ENCODE measurements at regions not wholly inside any gene's neighbourhood (a gene's known extent, or its start where the extent isn't known, plus 50 kb on each side); places are given as distances from the start of the nearest gene placed in this dataset.

DNA sequence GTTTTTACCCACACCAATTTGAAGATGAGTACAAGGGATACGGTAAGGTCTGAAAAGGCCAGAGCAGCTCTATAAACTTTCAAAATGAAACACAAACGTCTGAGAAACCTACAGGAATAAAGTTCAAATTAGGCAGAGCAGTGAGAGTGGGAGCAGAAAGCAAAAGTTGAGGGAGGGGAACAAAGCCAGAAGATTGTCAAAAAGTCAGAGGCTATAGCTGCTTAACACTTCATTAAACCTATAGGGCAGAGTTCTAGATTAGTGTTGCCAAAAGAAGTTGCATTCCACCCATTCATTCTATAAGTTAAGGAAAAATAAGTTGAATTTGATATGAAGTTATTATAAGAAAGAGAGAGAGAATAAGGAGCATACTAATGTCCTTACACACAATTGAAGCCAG is 309.6 kb upstream of the CD180 start:
- TF ChIP-seq POLR2A (IDR thresholded peaks at IDR 0.05) (no peak), EP300 (IDR thresholded peaks at IDR 0.05) (no peak)
- TF ChIP-seq, protein P1, sequence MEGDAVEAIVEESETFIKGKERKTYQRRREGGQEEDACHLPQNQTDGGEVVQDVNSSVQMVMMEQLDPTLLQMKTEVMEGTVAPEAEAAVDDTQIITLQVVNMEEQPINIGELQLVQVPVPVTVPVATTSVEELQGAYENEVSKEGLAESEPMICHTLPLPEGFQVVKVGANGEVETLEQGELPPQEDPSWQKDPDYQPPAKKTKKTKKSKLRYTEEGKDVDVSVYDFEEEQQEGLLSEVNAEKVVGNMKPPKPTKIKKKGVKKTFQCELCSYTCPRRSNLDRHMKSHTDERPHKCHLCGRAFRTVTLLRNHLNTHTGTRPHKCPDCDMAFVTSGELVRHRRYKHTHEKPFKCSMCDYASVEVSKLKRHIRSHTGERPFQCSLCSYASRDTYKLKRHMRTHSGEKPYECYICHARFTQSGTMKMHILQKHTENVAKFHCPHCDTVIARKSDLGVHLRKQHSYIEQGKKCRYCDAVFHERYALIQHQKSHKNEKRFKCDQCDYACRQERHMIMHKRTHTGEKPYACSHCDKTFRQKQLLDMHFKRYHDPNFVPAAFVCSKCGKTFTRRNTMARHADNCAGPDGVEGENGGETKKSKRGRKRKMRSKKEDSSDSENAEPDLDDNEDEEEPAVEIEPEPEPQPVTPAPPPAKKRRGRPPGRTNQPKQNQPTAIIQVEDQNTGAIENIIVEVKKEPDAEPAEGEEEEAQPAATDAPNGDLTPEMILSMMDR (IDR thresholded peaks at IDR 0.05): no peak
- Histone ChIP-seq H3K9me3 (no peaks in the 10 kb centered on the region), H3K4me1 (ENCODE audit: insufficient read depth) (no peaks in the 10 kb centered on the region), H3K27ac (no peak overlapping the region), H3K27me3 (no peaks in the 10 kb centered on the region), H3K4me3 (no peak overlapping the region), H3K36me3 (no peaks in the 10 kb centered on the region)
- intact Hi-C loops (cut with DNase I): no loop called here
- no peak for DNase-seq
- 58 to 79% (median 65%) methylated on average over 2 of the region's 2 CpGs for WGBS, 3 donors

DNA sequence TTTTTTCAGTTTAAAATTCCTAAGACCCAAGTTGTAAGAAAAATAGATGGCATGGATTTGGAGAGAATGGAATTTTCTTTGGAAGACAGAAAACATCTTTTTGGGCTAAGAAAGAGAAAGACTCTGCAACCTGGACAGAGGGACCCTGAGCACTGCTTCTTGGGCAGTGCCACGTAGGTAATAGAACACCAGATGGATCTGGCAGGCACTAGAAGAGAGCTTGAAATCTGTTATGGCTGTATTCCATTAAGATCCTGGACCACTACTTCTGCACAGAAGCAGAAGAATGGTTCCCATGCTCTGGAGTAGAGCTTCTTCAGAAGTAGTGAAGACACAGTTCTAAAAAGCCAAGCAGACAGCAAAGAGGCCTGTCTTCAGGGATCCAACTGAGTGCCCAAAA is 306.4 kb upstream of the CD180 start:
- no peak overlapping the region for H3K27ac ChIP-seq
- no peak overlapping the region for H3K4me3 ChIP-seq
- H3K27me3 ChIP-seq: no peaks in the 10 kb centered on the region
- TF ChIP-seq EP300 (IDR thresholded peaks at IDR 0.05) (no peak), POLR2A (IDR thresholded peaks at IDR 0.05) (no peak)
- TF ChIP-seq, protein P1 (IDR thresholded peaks at IDR 0.05): no peak
- H3K36me3 ChIP-seq: no peaks in the 10 kb centered on the region
- WGBS, 3 donors: 91 to 97% (median 91%) methylated on average over 1 of the region's 1 CpG
- intact Hi-C loops (cut with DNase I): no loop called here
- no peaks in the 10 kb centered on the region for H3K4me1 ChIP-seq (ENCODE audit: insufficient read depth)
- no peaks in the 10 kb centered on the region for H3K9me3 ChIP-seq
- DNase-seq: no peak

DNA sequence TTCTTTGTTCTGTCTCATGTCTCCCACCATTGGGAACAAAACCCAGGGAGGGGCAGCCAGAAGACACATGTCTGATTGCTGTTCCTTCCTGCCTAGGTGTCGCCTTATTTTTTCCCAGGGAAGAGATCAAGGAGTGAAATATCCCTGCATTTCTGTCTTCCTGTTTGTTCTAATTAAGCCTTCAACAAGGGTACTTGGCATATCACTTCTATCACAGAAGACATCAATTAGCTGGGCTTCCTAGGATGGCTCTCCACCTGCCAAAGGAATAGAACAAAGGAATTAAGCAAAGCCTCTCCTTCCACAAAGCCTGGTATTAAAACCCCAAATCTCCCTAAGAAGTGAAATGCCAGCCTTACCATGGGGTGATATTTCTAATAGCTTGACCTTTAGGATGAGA is 299.5 kb upstream of the CD180 start:
- no peaks in the 10 kb centered on the region for H3K9me3 ChIP-seq
- intact Hi-C loops (cut with DNase I): loop anchor here in 1 of 4 donors (10.0 kb wide), 1 partner anchor 59 kb away; no protein-coding TSS in a partner anchor
- no peaks in the 10 kb centered on the region for H3K36me3 ChIP-seq
- TF ChIP-seq POLR2A (IDR thresholded peaks at IDR 0.05) (no peak), EP300 (IDR thresholded peaks at IDR 0.05) (no peak)
- TF ChIP-seq, protein P1 (IDR thresholded peaks at IDR 0.05): no peak
- H3K4me3 ChIP-seq: no peak overlapping the region
- H3K27me3 ChIP-seq: no peaks in the 10 kb centered on the region
- DNase-seq: no peak
- peaks cover 2% of the 10 kb centered on the region for H3K4me1 ChIP-seq (ENCODE audit: insufficient read depth)
- no peak overlapping the region for H3K27ac ChIP-seq
- WGBS, 3 donors: 88 to 100% (median 93%) methylated on average over 1 of the region's 1 CpG

DNA sequence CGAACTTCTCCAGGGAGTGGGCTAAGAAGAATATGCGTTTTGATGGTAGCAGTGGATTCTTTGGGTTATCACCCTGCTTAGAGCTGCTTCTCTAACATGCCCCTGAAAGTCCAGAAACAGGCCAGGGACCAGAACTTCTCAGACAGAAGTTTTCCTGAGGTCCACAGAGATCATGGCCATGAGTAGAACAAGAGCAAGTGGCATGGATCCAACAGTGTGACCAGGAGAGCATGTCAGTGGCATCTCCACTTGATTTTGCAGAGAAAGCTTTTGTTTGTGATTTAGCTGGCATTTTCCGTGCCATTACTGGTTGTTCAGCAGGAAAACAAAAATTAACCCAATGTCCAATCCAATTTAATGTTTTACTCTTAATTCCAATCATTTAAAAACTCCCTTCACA is 298.5 kb upstream of the CD180 start:
- no peaks in the 10 kb centered on the region for H3K9me3 ChIP-seq
- no peak overlapping the region for H3K27ac ChIP-seq
- H3K4me1 ChIP-seq (ENCODE audit: insufficient read depth): peaks cover 2% of the 10 kb centered on the region
- WGBS, 3 donors: 52 to 65% (median 53%) methylated on average over 3 of the region's 3 CpGs
- no peaks in the 10 kb centered on the region for H3K27me3 ChIP-seq
- DNase-seq: peak in 1 of 5 donors; percentile 17
- H3K36me3 ChIP-seq: no peaks in the 10 kb centered on the region
- TF ChIP-seq POLR2A (IDR thresholded peaks at IDR 0.05) (no peak), EP300 (IDR thresholded peaks at IDR 0.05) (no peak)
- TF ChIP-seq, protein P1 (IDR thresholded peaks at IDR 0.05): no peak
- no peak overlapping the region for H3K4me3 ChIP-seq
- intact Hi-C loops (cut with DNase I): loop anchor here in 1 of 4 donors (10.0 kb wide), 1 partner anchor 60 kb away; no protein-coding TSS in a partner anchor
